GM18517 (cell line): ENCODE measurements at regions not wholly inside any gene's neighbourhood (a gene's known extent, or its start where the extent isn't known, plus 50 kb on each side); places are given as distances from the start of the nearest gene placed in this dataset.
"Not testable (repeated sequence)": the region's sequence is repeated elsewhere in the genome, so short reads cannot be mapped to it uniquely, and the experiment has no call there.

ENCODE experiments used
- ATAC-seq: cut with Tn5 transposase; IDR thresholded peaks from one replicate; pipeline ENCODE4 v1.9.1; 2021; ENCODE audit warnings: mild to moderate bottlenecking, moderate library complexity; ENCODE audit not compliant: unreplicated experiment

DNA sequence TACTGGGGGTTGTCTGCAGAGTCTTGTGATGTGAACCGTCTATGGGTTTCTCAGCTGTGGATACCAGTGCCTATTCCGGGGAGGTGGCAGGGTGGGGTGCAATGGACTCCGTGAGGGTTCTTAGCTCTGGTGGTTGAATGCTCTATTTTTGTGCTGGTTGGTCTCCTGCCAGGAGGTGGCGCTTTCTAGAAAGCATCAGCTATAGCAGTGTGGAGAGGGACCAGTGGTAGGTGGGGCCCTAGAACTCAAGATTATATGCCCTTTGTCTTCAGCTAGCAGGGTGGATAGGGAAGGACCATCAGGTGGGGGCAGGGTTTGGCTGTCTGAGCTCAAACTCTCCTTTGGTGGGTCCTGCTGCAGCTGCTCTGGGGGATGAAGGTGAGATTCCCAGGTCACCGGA lies 127.3 kb upstream of the PLD5 start:
- ATAC-seq: no peak

DNA sequence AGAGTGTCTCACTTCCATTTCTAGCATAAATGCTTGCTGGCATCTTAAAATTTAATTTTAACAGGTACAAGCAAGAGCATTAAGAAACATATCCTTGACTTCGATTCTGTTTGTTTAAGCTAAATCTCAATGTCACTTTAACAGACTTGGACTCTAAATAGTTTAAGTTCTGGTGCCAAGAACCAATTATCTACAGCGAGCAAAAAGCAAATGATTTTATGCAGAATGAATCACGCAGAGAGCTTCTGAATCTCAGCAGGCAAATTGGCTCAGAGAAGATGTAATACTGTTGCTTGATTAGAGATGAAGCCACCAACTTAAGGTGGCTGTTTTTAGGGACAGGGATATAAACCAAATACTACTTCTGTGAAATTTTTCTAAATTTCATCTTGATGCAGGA lies 117.0 kb upstream of the PLD5 start:
- no peak for ATAC-seq

DNA sequence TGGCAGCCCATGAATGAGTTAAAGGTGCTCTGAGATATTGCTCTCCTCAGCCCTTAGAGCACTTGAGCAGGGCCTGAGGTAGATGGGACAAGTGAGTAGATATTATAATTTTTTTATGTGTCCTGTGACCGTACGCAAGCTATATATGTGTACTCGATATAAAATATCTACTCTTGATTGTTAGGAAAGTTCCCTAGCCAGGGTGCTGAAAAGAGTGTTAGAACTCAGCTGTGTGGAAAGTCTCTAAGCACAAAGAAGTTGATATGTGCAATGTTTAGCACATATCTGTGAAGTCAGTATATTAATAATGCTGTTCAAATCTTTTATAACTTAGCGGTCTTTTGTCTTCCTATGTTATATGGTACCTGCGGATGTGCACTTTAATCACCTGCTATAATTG lies 114.6 kb upstream of the PLD5 start:
- no peak for ATAC-seq

DNA sequence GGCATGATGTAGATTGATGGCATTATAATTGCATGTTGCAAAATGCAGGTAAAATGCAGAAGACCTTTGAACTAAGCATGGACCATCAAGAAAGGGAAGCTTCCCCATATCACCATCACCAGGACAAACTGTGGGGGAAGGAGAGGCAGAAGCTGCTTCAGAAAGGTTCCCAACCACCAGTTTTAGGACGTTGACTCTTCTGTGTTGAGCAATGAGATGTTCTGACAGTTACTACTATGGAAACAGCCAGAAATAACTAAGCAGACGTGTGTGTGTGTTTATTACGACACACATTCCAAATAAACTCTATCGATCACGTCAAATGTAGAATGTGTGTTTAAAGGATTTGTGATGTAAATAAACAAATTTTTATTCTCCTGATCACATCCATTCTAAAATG lies 110.2 kb upstream of the PLD5 start:
- no peak for ATAC-seq

DNA sequence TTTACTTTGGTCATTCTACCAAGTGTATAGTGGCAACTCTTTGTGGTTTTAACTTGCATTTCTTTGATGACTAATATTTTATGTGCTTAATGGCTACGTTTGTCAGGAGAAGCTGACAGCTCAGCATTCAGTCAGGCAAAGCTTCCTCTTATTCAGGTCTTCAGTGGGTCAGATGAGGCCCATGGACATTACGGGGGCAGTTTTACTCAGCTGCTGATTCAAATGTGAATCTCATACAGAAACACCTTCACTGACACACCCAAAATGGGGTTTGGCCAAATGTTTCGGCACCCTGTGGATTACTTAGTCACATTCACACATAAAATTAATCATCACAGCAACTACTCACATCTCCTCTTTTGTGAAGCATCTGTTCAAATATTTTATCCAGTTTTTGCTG lies 104.9 kb upstream of the PLD5 start:
- ATAC-seq: no peak

DNA sequence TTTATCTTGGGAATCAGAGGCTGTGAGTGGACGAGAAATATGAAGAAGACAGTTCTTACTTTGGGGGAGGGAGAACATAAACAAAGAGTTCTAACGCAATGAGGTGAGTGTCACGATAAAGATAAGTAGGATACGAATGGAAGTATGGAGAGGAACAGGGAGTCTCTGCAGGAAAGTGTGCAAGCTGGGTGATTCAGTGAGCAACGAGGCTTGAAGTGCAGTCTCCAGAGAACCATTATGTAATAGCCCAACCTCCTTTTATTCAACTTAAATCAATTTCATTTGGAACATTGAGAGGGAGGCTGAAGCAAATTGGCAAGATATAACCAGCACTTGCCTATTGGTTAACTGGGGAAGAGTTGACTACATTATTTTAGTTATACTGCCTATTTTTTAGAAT lies 99.3 kb upstream of the PLD5 start:
- ATAC-seq: no peak

DNA sequence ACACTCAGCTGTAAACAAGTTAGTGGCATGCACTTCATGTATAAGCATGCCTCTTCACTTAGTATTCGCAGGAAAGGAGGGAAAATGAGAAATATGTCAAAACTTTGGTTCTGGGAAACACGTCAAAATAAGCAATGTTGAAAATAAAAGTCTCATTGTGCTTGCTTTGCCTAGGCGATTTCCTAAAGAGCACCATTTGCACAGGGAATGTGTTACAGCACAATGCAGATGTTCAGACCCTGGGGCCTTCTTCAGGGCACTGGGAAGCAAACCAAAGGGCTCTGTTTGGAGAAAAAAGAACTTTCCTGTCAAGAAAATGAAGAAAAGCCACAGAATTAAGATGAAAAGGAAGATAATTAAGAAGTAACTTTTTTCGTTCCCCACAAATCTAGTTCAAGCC lies 98.6 kb upstream of the PLD5 start:
- no peak for ATAC-seq

DNA sequence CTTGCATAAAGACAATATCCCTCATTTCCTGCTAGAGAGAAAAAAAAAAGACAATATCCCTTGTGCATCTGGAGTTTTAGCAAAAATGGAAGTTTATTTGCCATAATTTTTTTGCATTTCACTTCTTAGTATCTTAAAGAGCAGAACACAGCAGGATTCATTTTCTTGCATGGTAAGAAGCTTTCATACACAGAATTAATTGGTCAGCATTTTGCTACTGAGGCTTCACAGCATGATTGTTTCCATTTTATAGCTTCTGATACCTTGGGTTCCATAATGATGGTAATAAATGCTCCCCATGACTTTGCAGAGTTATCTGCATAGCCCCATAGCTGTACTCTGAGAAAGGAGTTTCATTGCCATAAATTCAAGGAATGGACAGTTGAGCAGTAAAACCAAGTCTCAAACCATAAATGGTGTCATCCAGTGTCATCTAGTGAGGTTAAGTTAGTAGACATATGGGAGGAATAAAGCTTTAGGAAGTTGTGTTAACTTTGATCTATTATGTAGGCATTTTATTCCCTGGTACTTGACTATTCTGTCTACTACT lies 88.8 kb upstream of the PLD5 start:
- no peak for ATAC-seq

DNA sequence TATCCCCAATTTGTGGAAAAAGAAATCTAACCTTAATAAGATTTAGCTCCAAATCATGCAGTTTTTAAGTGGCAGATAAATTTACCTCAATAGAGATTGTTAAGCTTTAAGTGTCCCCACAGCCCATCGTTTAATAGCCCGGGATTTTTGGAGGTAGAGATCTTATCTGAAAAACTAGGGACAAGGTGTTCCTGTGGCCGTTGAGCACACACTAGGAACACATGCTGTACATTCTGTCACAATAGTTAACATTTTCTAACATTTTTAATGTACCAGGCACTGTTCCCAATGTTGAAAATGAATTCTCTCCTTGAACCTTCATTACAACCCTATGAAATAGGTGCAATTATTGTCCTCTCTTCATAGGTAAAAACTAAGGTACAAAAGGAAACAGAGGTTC lies 85.7 kb upstream of the PLD5 start:
- no peak for ATAC-seq

DNA sequence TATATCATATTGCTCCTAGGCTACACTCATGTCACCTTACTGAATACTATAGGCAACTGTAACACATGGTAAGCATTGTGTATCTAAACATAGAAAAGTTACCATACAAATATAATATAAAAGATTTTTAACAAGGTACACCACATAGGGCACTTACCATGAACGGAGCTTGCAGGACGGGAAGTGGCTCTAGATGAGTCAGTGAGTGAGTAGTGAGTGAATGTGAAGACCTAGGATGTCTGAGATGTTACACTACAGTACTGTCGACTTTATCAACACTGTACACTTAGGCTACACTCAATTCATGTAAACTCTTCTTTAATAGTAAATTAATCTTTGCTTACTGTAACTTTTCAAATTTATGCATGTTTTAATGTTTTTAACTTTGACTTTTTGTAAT lies 81.0 kb upstream of the PLD5 start:
- no peak for ATAC-seq

DNA sequence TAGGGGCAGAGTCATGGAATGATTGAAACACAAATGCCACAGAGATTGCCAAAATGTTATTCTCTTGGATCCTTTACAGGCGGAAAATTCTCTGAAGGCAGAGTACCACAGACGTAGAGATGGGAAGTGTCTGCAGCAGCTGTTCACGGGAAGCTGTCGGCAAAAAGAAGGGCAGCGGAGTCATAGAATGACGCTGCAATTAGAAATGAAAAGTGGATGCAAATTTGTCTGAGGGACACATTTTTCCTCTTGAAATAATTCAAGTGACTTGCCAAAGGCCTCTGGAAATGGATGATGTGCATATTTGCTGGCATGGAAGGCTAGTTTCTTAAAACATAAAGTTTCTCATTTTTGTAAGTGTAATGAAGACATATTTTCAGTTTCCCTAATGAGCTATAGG lies 77.5 kb upstream of the PLD5 start:
- no peak for ATAC-seq

DNA sequence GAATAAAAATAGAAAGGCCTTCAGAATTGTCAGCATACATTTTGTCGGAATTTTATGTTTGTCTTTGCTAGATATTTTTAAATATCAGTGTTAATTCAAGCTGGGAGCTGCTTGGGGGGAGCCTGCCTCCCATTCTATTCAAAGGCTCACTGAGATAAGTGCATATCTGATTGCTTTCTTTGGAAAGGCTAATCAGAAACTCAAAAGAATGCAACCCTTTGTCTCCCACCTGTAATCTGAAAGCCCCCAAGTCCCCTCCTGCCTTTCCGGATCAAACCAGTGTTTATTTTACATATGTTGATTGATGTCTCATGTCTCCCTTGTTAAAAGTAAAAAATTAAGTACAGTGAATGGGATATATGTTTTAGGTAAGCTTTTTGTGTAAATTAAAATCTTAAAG lies 69.3 kb upstream of the PLD5 start:
- ATAC-seq: not testable (repeated sequence)

DNA sequence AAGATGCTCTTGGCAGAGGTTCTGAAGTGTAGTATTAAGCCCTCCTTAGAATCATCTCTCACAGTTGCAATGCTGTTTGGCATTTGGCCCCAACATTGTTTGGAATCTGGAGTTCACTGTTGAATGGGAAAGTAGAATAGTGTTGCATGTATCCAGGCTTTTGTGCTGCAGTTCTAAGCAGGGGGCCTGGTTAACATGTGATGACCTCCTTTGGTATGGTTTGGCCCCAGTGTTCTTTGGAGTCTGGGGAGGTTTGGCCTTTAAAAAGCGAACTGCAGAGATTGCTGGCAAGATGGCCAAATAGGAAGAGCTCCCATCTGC lies 61.8 kb upstream of the PLD5 start:
- no peak for ATAC-seq

DNA sequence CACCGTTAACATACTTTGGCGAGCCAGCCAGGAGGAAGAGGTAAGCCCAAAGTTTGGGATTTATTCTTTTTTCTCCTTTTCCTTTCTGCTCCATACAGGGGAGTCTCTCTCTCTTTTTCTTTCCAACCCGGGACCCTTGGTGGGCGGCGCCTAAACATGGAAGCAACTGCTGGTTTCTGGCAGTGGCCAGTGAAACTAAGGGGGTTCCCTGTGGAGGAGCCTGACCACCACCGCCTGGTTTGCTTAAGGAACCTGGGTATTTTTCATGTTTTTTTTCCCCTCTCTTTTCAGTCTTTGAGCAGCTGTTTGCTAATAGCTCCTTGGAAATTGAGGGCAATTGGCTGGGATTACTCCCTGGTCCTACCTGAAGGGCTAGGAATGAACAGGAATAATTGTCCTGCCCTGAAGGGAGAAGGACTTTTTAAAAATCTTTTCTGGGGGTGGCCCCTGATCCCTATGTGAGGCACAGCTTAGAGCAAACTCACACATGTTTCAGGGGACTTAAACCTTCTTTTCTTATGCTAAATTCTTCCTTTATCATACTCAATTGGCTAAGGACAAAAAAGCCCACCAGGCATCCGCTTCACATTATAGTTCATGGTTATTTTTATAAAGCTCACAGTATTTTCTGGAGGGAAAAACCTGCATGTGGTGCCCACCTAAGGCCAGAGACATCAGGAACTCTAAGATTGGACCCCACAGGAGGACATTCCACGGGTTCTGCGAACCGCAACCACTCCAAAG lies 61.3 kb upstream of the PLD5 start:
- no peak for ATAC-seq

DNA sequence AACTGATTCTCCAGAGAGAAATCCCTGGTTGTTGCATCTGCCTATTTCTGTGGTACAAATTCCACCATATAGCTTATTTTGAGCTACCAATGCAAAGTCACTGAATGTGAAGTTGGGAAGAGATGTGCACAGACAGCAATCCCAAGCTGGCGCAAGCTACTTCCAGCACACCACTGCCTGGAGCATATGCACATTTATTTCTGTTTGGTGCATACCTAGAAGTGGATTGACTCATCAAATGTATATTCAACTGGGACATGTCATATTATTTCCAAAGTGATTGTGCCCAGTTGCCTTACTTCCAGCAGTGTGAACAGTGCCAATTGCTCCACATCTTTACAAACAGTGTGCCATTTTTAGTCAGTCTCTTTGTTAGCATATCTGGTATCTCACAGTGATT lies 58.2 kb upstream of the PLD5 start:
- ATAC-seq: no peak

DNA sequence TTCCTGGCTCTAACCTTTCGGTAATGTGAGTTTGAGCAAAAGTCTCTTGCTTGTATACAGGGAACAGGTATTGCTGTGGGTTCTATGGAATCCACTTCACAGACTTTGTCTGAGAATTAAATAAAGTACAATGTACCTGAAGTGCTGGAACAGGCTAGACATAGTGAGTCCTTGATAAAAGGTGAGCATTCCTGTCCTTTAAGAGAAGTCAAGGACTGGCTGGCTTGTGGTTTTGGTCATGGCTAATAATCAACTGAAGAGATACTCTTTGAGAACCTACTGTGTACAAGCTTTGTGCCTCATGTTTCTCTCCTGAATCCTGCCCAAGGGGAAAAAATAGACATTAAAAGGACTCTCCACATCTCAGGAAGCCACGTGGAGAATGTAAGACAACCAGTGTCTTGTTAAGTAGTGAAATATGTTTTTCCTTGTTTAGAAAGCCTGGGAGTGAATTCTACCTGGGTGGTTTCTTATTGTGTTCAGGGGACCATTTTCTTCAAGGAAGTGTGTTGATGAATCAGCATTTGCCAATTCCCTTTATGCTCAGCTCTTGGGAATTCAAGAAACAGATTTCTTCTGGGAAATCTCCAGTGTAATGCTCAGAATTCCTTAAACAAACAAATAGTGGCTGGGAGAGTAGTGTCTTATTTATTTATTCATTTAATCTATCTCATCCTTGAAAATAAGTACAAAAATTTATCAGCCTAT lies 55.2 kb upstream of the PLD5 start:
- no peak for ATAC-seq
